IPS-18a (cell line): ENCODE measurements at regions not wholly inside any gene's neighbourhood (a gene's known extent, or its start where the extent isn't known, plus 50 kb on each side); places are given as distances from the start of the nearest gene placed in this dataset.

Source experiments
- H3K27ac ChIP-seq: one replicate; pipeline ENCODE4 v1.5.1; 2013; ENCODE audit warnings: low read length
- H3K27me3 ChIP-seq: one replicate; pipeline ENCODE4 v1.6.1; 2013; ENCODE audit warnings: mild to moderate bottlenecking, low read length; ENCODE audit not compliant: control insufficient read depth, insufficient read depth
- H3K36me3 ChIP-seq: one replicate; pipeline ENCODE4 v1.6.1; 2013; ENCODE audit warnings: low read depth, low read length; ENCODE audit not compliant: control insufficient read depth
- H3K4me1 ChIP-seq: one replicate; pipeline ENCODE4 v1.6.1; 2013; ENCODE audit warnings: low read depth, low read length; ENCODE audit not compliant: control insufficient read depth
- H3K4me3 ChIP-seq: one replicate; pipeline ENCODE4 v1.5.1; 2013; ENCODE audit warnings: low read length
- H3K9ac ChIP-seq: one replicate; pipeline ENCODE4 v1.6.1; 2013; ENCODE audit warnings: mild to moderate bottlenecking, low read length, moderate library complexity
- H3K9me3 ChIP-seq: one replicate; pipeline ENCODE4 v1.6.1; 2013; ENCODE audit warnings: low read depth, low read length; ENCODE audit not compliant: control insufficient read depth

GRCh38 chr7:46669028-46669427 is 748.0 kb upstream of the IGFBP3 start:
- H3K9ac ChIP-seq = no peak overlapping the region
- no peaks in the 10 kb centered on the region for H3K9me3 ChIP-seq
- H3K4me3 ChIP-seq = no peak overlapping the region
- no peak overlapping the region for H3K27ac ChIP-seq
- peaks cover 11% of the 10 kb centered on the region for H3K4me1 ChIP-seq
- H3K27me3 ChIP-seq = no peaks in the 10 kb centered on the region
- H3K36me3 ChIP-seq = no peaks in the 10 kb centered on the region

GRCh38 chr7:46664453-46664852 is 743.4 kb upstream of the IGFBP3 start:
- no peaks in the 10 kb centered on the region for H3K36me3 ChIP-seq
- no peak overlapping the region for H3K27ac ChIP-seq
- H3K9me3 ChIP-seq = no peaks in the 10 kb centered on the region
- H3K9ac ChIP-seq = no peak overlapping the region
- H3K27me3 ChIP-seq = no peaks in the 10 kb centered on the region
- H3K4me3 ChIP-seq = no peak overlapping the region
- H3K4me1 ChIP-seq = no peaks in the 10 kb centered on the region

- Histone ChIP-seq H3K27me3 (no peaks in the 10 kb centered on the region), H3K27ac (no peak overlapping the region), H3K9me3 (no peaks in the 10 kb centered on the region), H3K36me3 (no peaks in the 10 kb centered on the region), H3K4me1 (no peaks in the 10 kb centered on the region), H3K9ac (no peak overlapping the region), H3K4me3 (no peak overlapping the region)
Measured at GRCh38 chr7:46663025-46663424, 742.0 kb upstream of the IGFBP3 start.

- Histone ChIP-seq H3K4me1 (no peaks in the 10 kb centered on the region), H3K27ac (no peak overlapping the region), H3K27me3 (no peaks in the 10 kb centered on the region), H3K36me3 (no peaks in the 10 kb centered on the region), H3K4me3 (no peak overlapping the region), H3K9ac (no peak overlapping the region), H3K9me3 (no peaks in the 10 kb centered on the region)
Measured at GRCh38 chr7:46661431-46661830, 740.4 kb upstream of the IGFBP3 start.

GRCh38 chr7:46660402-46660980 is 739.4 kb upstream of the IGFBP3 start:
- no peak overlapping the region for H3K9ac ChIP-seq
- H3K36me3 ChIP-seq = no peaks in the 10 kb centered on the region
- no peaks in the 10 kb centered on the region for H3K9me3 ChIP-seq
- H3K4me3 ChIP-seq = no peak overlapping the region
- no peaks in the 10 kb centered on the region for H3K27me3 ChIP-seq
- H3K27ac ChIP-seq = no peak overlapping the region
- no peaks in the 10 kb centered on the region for H3K4me1 ChIP-seq

- Histone ChIP-seq H3K9me3 (no peaks in the 10 kb centered on the region), H3K27ac (no peak overlapping the region), H3K27me3 (no peaks in the 10 kb centered on the region), H3K4me1 (no peaks in the 10 kb centered on the region), H3K9ac (no peak overlapping the region), H3K36me3 (no peaks in the 10 kb centered on the region), H3K4me3 (no peak overlapping the region)
Measured at GRCh38 chr7:46658281-46658680, 737.2 kb upstream of the IGFBP3 start.

GRCh38 chr7:46654546-46655443 is 733.7 kb upstream of the IGFBP3 start:
- Histone ChIP-seq H3K9ac (no peak overlapping the region), H3K27ac (no peak overlapping the region), H3K9me3 (no peaks in the 10 kb centered on the region), H3K36me3 (no peaks in the 10 kb centered on the region), H3K27me3 (no peaks in the 10 kb centered on the region), H3K4me3 (no peak overlapping the region), H3K4me1 (no peaks in the 10 kb centered on the region)

- Histone ChIP-seq H3K9ac (no peak overlapping the region), H3K9me3 (no peaks in the 10 kb centered on the region), H3K27ac (no peak overlapping the region), H3K4me1 (no peaks in the 10 kb centered on the region), H3K36me3 (no peaks in the 10 kb centered on the region), H3K27me3 (no peaks in the 10 kb centered on the region), H3K4me3 (no peak overlapping the region)
Measured at GRCh38 chr7:46653848-46654247, 732.8 kb upstream of the IGFBP3 start.

GRCh38 chr7:46652317-46652716 is 731.2 kb upstream of the IGFBP3 start:
- Histone ChIP-seq H3K36me3 (no peaks in the 10 kb centered on the region), H3K27me3 (no peaks in the 10 kb centered on the region), H3K9ac (no peak overlapping the region), H3K4me3 (no peak overlapping the region), H3K27ac (no peak overlapping the region), H3K9me3 (no peaks in the 10 kb centered on the region), H3K4me1 (no peaks in the 10 kb centered on the region)

- H3K4me3 ChIP-seq = no peak overlapping the region
- no peaks in the 10 kb centered on the region for H3K36me3 ChIP-seq
- H3K27ac ChIP-seq = no peak overlapping the region
- no peaks in the 10 kb centered on the region for H3K9me3 ChIP-seq
- no peaks in the 10 kb centered on the region for H3K4me1 ChIP-seq
- no peaks in the 10 kb centered on the region for H3K27me3 ChIP-seq
- H3K9ac ChIP-seq = no peak overlapping the region
Measured at GRCh38 chr7:46651561-46652088, 730.6 kb upstream of the IGFBP3 start.

- Histone ChIP-seq H3K4me1 (peaks cover 4% of the 10 kb centered on the region), H3K27ac (no peak overlapping the region), H3K4me3 (no peak overlapping the region), H3K9ac (no peak overlapping the region), H3K36me3 (no peaks in the 10 kb centered on the region), H3K27me3 (no peaks in the 10 kb centered on the region), H3K9me3 (no peaks in the 10 kb centered on the region)
Measured at GRCh38 chr7:46651070-46651469, 730.0 kb upstream of the IGFBP3 start.

GRCh38 chr7:46649876-46650275 is 728.8 kb upstream of the IGFBP3 start:
- Histone ChIP-seq H3K9me3 (no peaks in the 10 kb centered on the region), H3K27ac (no peak overlapping the region), H3K27me3 (no peaks in the 10 kb centered on the region), H3K4me1 (peaks cover 6% of the 10 kb centered on the region), H3K9ac (no peak overlapping the region), H3K36me3 (no peaks in the 10 kb centered on the region), H3K4me3 (no peak overlapping the region)
